Suprapubic skin (tissue), 3 donors: ENCODE measurements at regions not wholly inside any gene's neighbourhood (a gene's known extent, or its start where the extent isn't known, plus 50 kb on each side); places are given as distances from the start of the nearest gene placed in this dataset.

Source experiments
- EP300 ChIP-seq: sonication (generic); formaldehyde crosslinking; IDR thresholded peaks from one replicate; pipeline ENCODE4 v1.6.1; 2017; ENCODE audit warnings: antibody characterized with exemption
- POLR2A ChIP-seq, 2 donors: fragments of 450-650 bp; IDR thresholded peaks; one replicate each; pipeline ENCODE4 v1.6.1; 2017; ENCODE audit warnings: antibody characterized with exemption in 2 of 2, mild to moderate bottlenecking in 2 of 2, moderate library complexity in 2 of 2
- TF ChIP-seq, protein P1 (sequence below), 2 donors: fragments of 200-600 bp in 1 of 2; fragments of 450-650 bp in 1 of 2; sonication (generic) in 1 of 2; IDR thresholded peaks; one replicate each; pipeline ENCODE4 v1.5.1; 2016 to 2019; ENCODE audit warnings: antibody characterized with exemption in 2 of 2, mild to moderate bottlenecking in 1 of 2, moderate library complexity in 1 of 2

DNA sequence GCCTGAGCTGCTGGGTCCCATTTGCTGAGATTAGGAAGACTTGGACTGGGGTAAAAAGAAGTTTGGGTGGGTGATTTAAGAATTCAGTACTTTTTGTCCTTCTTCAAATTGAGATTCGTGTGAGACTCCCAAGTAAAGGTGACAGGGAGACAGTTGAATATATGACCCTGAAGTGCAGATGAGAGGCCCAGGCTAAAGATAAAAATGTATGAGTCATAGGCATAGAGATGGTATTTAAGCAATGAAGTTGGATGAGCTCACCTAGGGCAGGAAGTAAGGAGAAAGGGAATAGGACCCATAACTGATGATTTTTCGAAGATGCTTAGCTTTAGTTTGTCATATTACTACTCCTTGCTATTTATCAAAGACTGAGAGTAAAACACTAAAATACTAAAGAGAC is 255.9 kb upstream of the ADRA1B start:
- TF ChIP-seq, protein P1, sequence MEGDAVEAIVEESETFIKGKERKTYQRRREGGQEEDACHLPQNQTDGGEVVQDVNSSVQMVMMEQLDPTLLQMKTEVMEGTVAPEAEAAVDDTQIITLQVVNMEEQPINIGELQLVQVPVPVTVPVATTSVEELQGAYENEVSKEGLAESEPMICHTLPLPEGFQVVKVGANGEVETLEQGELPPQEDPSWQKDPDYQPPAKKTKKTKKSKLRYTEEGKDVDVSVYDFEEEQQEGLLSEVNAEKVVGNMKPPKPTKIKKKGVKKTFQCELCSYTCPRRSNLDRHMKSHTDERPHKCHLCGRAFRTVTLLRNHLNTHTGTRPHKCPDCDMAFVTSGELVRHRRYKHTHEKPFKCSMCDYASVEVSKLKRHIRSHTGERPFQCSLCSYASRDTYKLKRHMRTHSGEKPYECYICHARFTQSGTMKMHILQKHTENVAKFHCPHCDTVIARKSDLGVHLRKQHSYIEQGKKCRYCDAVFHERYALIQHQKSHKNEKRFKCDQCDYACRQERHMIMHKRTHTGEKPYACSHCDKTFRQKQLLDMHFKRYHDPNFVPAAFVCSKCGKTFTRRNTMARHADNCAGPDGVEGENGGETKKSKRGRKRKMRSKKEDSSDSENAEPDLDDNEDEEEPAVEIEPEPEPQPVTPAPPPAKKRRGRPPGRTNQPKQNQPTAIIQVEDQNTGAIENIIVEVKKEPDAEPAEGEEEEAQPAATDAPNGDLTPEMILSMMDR (IDR thresholded peaks at IDR 0.05): no peak
- TF ChIP-seq EP300 (no peak), POLR2A (IDR thresholded peaks at IDR 0.05) (no peak)
